Liver (tissue), 3 donors: ENCODE measurements at regions not wholly inside any gene's neighbourhood (a gene's known extent, or its start where the extent isn't known, plus 50 kb on each side); places are given as distances from the start of the nearest gene placed in this dataset.

Experiments
- GABPA ChIP-seq, 2 donors: IDR thresholded peaks in 1 of 2; conservative IDR thresholded peaks in 1 of 2; 2 replicates each; pipeline ENCODE4 v1.6.1; 2016; ENCODE audit warnings: antibody characterized with exemption in 2 of 2, mild to moderate bottlenecking in 1 of 2, moderate library complexity in 1 of 2
- HNF4A ChIP-seq, 2 donors: conservative IDR thresholded peaks; 2 replicates each; pipeline ENCODE4 v1.6.1; 2016; ENCODE audit warnings: antibody characterized with exemption in 2 of 2, mild to moderate bottlenecking in 2 of 2
- JUND ChIP-seq, 2 donors: IDR thresholded peaks; 2 replicates each; pipeline ENCODE4 v1.6.1; 2016; ENCODE audit warnings: antibody characterized with exemption in 2 of 2
- NR2F2 ChIP-seq: IDR thresholded peaks from 2 replicates; pipeline ENCODE4 v1.6.1; 2016; ENCODE audit warnings: antibody characterized with exemption
- TAF1 ChIP-seq: conservative IDR thresholded peaks from 2 replicates; pipeline ENCODE4 v1.6.1; 2016; ENCODE audit warnings: antibody characterized with exemption, mild to moderate bottlenecking
- TF ChIP-seq, protein P1 (sequence below): fragments of 150-350 bp; IDR thresholded peaks from 2 replicates; pipeline ENCODE4 v1.5.1; 2017; ENCODE audit warnings: improper control_type of control experiment, low read depth, low read length; ENCODE audit not compliant: missing input control
- TF ChIP-seq, protein P2 (sequence below): IDR thresholded peaks from 2 replicates; pipeline ENCODE4 v1.6.1; 2016; ENCODE audit warnings: antibody characterized with exemption
- TF ChIP-seq, protein P3 (sequence below): IDR thresholded peaks from 2 replicates; pipeline ENCODE4 v1.6.1; 2016; ENCODE audit warnings: antibody characterized with exemption, mild to moderate bottlenecking
- donor health status: healthy.
- donor health status: healthy.

DNA sequence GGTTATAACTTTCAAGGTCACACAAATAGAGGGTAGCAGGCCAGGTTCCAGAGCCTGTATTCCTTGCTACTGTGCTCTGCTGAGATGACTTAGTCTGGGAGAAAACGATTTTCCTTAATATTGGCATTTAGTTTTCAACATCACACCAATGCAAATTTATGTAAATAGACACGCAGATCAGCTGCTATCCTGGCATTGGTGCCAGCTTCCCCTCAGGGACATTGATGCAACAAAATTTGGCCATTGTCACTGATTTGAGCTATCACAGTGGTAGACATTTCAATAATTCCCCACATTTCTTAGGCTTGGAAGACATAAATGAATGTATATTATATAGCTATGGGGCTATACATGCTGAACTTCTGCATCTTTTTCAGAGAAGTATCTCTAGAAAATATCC is 71.6 kb upstream of the ASTN2 start:
- TF ChIP-seq, protein P1, sequence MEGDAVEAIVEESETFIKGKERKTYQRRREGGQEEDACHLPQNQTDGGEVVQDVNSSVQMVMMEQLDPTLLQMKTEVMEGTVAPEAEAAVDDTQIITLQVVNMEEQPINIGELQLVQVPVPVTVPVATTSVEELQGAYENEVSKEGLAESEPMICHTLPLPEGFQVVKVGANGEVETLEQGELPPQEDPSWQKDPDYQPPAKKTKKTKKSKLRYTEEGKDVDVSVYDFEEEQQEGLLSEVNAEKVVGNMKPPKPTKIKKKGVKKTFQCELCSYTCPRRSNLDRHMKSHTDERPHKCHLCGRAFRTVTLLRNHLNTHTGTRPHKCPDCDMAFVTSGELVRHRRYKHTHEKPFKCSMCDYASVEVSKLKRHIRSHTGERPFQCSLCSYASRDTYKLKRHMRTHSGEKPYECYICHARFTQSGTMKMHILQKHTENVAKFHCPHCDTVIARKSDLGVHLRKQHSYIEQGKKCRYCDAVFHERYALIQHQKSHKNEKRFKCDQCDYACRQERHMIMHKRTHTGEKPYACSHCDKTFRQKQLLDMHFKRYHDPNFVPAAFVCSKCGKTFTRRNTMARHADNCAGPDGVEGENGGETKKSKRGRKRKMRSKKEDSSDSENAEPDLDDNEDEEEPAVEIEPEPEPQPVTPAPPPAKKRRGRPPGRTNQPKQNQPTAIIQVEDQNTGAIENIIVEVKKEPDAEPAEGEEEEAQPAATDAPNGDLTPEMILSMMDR, result no peak
- TF ChIP-seq, protein P2, sequence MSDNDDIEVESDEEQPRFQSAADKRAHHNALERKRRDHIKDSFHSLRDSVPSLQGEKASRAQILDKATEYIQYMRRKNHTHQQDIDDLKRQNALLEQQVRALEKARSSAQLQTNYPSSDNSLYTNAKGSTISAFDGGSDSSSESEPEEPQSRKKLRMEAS, result no peak
- no peak for TF ChIP-seq GABPA (IDR thresholded peaks at IDR 0.05 in 1 of 2, conservative IDR thresholded peaks at IDR 0.05 in 1 of 2)
- no peak for TF ChIP-seq TAF1
- TF ChIP-seq, protein P3, sequence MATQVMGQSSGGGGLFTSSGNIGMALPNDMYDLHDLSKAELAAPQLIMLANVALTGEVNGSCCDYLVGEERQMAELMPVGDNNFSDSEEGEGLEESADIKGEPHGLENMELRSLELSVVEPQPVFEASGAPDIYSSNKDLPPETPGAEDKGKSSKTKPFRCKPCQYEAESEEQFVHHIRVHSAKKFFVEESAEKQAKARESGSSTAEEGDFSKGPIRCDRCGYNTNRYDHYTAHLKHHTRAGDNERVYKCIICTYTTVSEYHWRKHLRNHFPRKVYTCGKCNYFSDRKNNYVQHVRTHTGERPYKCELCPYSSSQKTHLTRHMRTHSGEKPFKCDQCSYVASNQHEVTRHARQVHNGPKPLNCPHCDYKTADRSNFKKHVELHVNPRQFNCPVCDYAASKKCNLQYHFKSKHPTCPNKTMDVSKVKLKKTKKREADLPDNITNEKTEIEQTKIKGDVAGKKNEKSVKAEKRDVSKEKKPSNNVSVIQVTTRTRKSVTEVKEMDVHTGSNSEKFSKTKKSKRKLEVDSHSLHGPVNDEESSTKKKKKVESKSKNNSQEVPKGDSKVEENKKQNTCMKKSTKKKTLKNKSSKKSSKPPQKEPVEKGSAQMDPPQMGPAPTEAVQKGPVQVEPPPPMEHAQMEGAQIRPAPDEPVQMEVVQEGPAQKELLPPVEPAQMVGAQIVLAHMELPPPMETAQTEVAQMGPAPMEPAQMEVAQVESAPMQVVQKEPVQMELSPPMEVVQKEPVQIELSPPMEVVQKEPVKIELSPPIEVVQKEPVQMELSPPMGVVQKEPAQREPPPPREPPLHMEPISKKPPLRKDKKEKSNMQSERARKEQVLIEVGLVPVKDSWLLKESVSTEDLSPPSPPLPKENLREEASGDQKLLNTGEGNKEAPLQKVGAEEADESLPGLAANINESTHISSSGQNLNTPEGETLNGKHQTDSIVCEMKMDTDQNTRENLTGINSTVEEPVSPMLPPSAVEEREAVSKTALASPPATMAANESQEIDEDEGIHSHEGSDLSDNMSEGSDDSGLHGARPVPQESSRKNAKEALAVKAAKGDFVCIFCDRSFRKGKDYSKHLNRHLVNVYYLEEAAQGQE, result no peak
- TF ChIP-seq JUND (IDR thresholded peaks at IDR 0.05), result no peak
- TF ChIP-seq NR2F2, result no peak
- TF ChIP-seq HNF4A (conservative IDR thresholded peaks at IDR 0.05), result no peak
